Thyroid gland (tissue), 4 donors: ENCODE measurements at regions not wholly inside any gene's neighbourhood (a gene's known extent, or its start where the extent isn't known, plus 50 kb on each side); places are given as distances from the start of the nearest gene placed in this dataset.

ENCODE experiments used
- POLR2A ChIP-seq, 2 donors: fragments of 450-650 bp; IDR thresholded peaks; one replicate each; pipeline ENCODE4 v1.6.1; 2017; ENCODE audit warnings: antibody characterized with exemption in 2 of 2, mild to moderate bottlenecking in 2 of 2, moderate library complexity in 1 of 2
- TF ChIP-seq, protein P1 (sequence below), 6 experiments: fragments of 200-600 bp in 3 of 6; fragments of 450-650 bp in 3 of 6; sonication (generic) in 3 of 6; IDR thresholded peaks; one replicate each; pipeline ENCODE4 v1.5.1; 2016 to 2019; ENCODE audit warnings: antibody characterized with exemption in 6 of 6, mild to moderate bottlenecking in 2 of 6, inconsistent platforms in 1 of 6, moderate library complexity in 1 of 6

DNA sequence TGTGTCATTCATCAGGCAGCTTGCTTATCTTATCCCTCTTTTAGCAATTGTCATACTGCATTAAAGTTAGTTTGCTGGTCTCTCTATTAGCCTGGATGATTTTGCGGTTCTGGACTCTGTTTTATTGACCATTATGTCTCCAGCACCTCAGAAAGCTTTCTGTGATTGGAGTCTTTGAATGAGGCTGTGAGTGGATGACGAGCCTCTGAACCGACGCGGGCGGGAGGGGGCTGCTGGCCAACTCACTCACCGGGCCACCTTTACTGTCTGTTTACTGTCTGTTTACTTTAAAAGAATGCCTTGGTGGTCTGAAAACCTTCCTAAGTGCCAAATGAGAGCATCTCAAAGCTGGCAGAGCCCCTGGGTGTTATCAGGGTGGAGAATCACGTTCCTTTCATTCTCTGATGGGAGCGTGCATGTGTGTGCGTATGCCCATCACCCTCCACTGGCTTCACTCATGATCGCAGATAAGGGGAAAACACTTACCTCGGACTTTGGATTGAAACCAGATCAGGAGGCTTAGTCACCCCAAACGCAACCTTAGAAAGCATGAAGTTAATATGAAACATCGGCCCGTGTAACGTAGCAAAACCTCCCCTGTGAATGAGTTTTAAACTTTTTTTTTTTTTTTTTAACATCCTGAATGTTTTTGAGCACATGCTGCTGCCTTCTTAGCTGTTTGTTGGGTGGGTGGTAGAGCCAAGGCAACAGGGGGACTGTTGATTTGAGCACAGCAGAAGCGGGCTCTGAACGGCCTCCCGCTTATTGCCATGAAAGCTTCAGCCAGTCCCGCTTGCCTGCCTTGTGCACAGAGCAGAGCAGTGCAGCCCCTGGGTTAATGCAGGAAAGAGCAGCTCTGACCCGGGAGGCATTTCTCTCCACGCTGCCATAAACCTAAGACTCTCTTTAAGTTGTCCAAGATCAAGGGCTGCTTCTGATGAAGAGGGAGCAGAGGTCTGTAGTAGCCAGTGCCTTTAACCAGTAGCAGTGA is 173.6 kb downstream of the GADD45G start:
- TF ChIP-seq, protein P1, sequence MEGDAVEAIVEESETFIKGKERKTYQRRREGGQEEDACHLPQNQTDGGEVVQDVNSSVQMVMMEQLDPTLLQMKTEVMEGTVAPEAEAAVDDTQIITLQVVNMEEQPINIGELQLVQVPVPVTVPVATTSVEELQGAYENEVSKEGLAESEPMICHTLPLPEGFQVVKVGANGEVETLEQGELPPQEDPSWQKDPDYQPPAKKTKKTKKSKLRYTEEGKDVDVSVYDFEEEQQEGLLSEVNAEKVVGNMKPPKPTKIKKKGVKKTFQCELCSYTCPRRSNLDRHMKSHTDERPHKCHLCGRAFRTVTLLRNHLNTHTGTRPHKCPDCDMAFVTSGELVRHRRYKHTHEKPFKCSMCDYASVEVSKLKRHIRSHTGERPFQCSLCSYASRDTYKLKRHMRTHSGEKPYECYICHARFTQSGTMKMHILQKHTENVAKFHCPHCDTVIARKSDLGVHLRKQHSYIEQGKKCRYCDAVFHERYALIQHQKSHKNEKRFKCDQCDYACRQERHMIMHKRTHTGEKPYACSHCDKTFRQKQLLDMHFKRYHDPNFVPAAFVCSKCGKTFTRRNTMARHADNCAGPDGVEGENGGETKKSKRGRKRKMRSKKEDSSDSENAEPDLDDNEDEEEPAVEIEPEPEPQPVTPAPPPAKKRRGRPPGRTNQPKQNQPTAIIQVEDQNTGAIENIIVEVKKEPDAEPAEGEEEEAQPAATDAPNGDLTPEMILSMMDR (IDR thresholded peaks at IDR 0.05): no peak
- TF ChIP-seq POLR2A (IDR thresholded peaks at IDR 0.05): no peak
